Smooth muscle cell (in vitro differentiated cells): ENCODE measurements at regions not wholly inside any gene's neighbourhood (a gene's known extent, or its start where the extent isn't known, plus 50 kb on each side); places are given as distances from the start of the nearest gene placed in this dataset.

ENCODE experiments used
- DNase-seq: peaks from one replicate; lab custom pipeline; 2025; ENCODE audit not compliant: unreplicated experiment; lab: John Stamatoyannopoulos, UW
- H2AFZ ChIP-seq: fragments of 200-600 bp; sonication (generic); 2 replicates; pipeline ENCODE4 v1.6.0; 2016; ENCODE audit warnings: antibody characterized with exemption, low read depth, mild to moderate bottlenecking
- H3F3A ChIP-seq: fragments of 200-600 bp; sonication (generic); 2 replicates; pipeline ENCODE4 v1.6.0; 2017; ENCODE audit warnings: antibody characterized with exemption, low read depth
- H3K27ac ChIP-seq: fragments of 200-600 bp; sonication (generic); 2 replicates; pipeline ENCODE4 v1.5.1; 2016; ENCODE audit warnings: low read depth, mild to moderate bottlenecking
- H3K27me3 ChIP-seq: fragments of 200-600 bp; sonication (generic); 2 replicates; pipeline ENCODE4 v1.6.1; 2016; ENCODE audit warnings: low read depth, mild to moderate bottlenecking
- H3K36me3 ChIP-seq: fragments of 200-600 bp; sonication (generic); 2 replicates; pipeline ENCODE4 v1.5.1; 2016; ENCODE audit warnings: low read depth
- H3K4me1 ChIP-seq: fragments of 200-600 bp; sonication (generic); 2 replicates; pipeline ENCODE4 v1.5.1; 2016; ENCODE audit warnings: low read depth
- H3K4me2 ChIP-seq: fragments of 200-600 bp; sonication (generic); 2 replicates; pipeline ENCODE4 v1.6.0; 2016; ENCODE audit warnings: mild to moderate bottlenecking
- H3K4me3 ChIP-seq: fragments of 200-600 bp; sonication (generic); 2 replicates; pipeline ENCODE4 v1.5.1; 2016; ENCODE audit warnings: mild to moderate bottlenecking
- H3K79me2 ChIP-seq: fragments of 200-600 bp; sonication (generic); 2 replicates; pipeline ENCODE4 v1.6.0; 2016; ENCODE audit warnings: low read depth, mild to moderate bottlenecking
- H3K9ac ChIP-seq: fragments of 200-600 bp; sonication (generic); 2 replicates; pipeline ENCODE4 v1.6.0; 2016; ENCODE audit warnings: low read depth
- H3K9me3 ChIP-seq: fragments of 200-600 bp; sonication (generic); replicated peaks from 2 replicates; pipeline ENCODE4 v1.5.1; 2016; ENCODE audit warnings: low read depth
- H4K20me1 ChIP-seq: fragments of 200-600 bp; sonication (generic); 2 replicates; pipeline ENCODE4 v1.6.0; 2016; ENCODE audit warnings: low read depth
- CTCF ChIP-seq: fragments of 200-600 bp; sonication (generic); IDR thresholded peaks from 2 replicates; pipeline ENCODE4 v1.5.1; 2017; ENCODE audit warnings: borderline replicate concordance, mild to moderate bottlenecking, antibody characterized with exemption; ENCODE audit not compliant: insufficient read depth, poor library complexity, severe bottlenecking
- WGBS: methylation state at CpG from one replicate; pipeline ENCODE4 v1.1.7; 2016; ENCODE audit warnings: low lambda C conversion rate; 5-methylcytosine and 5-hydroxymethylcytosine counted together

- Histone ChIP-seq H2AFZ (no peak overlapping the region), H4K20me1 (no peaks in the 10 kb centered on the region), H3K9ac (no peak overlapping the region), H3K4me3 (no peak overlapping the region), H3K9me3 (no peaks in the 10 kb centered on the region), H3K79me2 (no peaks in the 10 kb centered on the region), H3K4me1 (peaks cover 16% of the 10 kb centered on the region), H3F3A (no peaks in the 10 kb centered on the region), H3K27me3 (no peaks in the 10 kb centered on the region), H3K36me3 (no peaks in the 10 kb centered on the region), H3K4me2 (no peak overlapping the region), H3K27ac (no peak overlapping the region)
- no peak for TF ChIP-seq CTCF
- 83% methylated on average over 2 of the region's 2 CpGs for WGBS
- no peak for DNase-seq
These were observed 263.0 kb upstream of the NRIP1 start for GRCh38 chr21:15327637-15328265.

GRCh38 chr21:15329191-15329590, 264.4 kb upstream of the NRIP1 start:
- Histone ChIP-seq H3K36me3 (no peaks in the 10 kb centered on the region), H3K27me3 (no peaks in the 10 kb centered on the region), H3K9me3 (no peaks in the 10 kb centered on the region), H3K4me3 (no peak overlapping the region), H3K27ac (no peak overlapping the region), H3F3A (no peaks in the 10 kb centered on the region), H3K4me2 (no peak overlapping the region), H4K20me1 (no peaks in the 10 kb centered on the region), H3K9ac (no peak overlapping the region), H2AFZ (no peak overlapping the region), H3K4me1 (peaks cover 11% of the 10 kb centered on the region), H3K79me2 (no peaks in the 10 kb centered on the region)
- no peak for TF ChIP-seq CTCF
- WGBS, result 83% methylated on average over 2 of the region's 2 CpGs
- no peak for DNase-seq

GRCh38 chr21:15330872-15331271, 266.1 kb upstream of the NRIP1 start:
- H3K27ac ChIP-seq, result no peak overlapping the region
- no peak overlapping the region for H2AFZ ChIP-seq
- no peaks in the 10 kb centered on the region for H3K27me3 ChIP-seq
- no peaks in the 10 kb centered on the region for H3K9me3 ChIP-seq
- H3K36me3 ChIP-seq, result no peaks in the 10 kb centered on the region
- H3K79me2 ChIP-seq, result no peaks in the 10 kb centered on the region
- H3K4me3 ChIP-seq, result no peak overlapping the region
- H3F3A ChIP-seq, result no peaks in the 10 kb centered on the region
- H3K9ac ChIP-seq, result no peak overlapping the region
- no peaks in the 10 kb centered on the region for H3K4me1 ChIP-seq
- no peak overlapping the region for H3K4me2 ChIP-seq
- no peak for DNase-seq
- no peak for TF ChIP-seq CTCF
- no peaks in the 10 kb centered on the region for H4K20me1 ChIP-seq

- Histone ChIP-seq H3K27ac (no peak overlapping the region), H4K20me1 (no peaks in the 10 kb centered on the region), H2AFZ (no peak overlapping the region), H3F3A (no peaks in the 10 kb centered on the region), H3K9me3 (no peaks in the 10 kb centered on the region), H3K4me1 (no peaks in the 10 kb centered on the region), H3K27me3 (no peaks in the 10 kb centered on the region), H3K9ac (no peak overlapping the region), H3K79me2 (no peaks in the 10 kb centered on the region), H3K4me3 (no peak overlapping the region), H3K36me3 (no peaks in the 10 kb centered on the region), H3K4me2 (no peak overlapping the region)
- TF ChIP-seq CTCF, result no peak
- DNase-seq, result no peak
- WGBS, result 93% methylated on average over 1 of the region's 1 CpG
These were observed 267.8 kb upstream of the NRIP1 start for GRCh38 chr21:15332572-15332971.
